Spinal cord (tissue), 9 donors: ENCODE measurements at regions not wholly inside any gene's neighbourhood (a gene's known extent, or its start where the extent isn't known, plus 50 kb on each side); places are given as distances from the start of the nearest gene placed in this dataset.

Experiments
- DNase-seq, 6 donors: peaks; one replicate each; pipeline versions ENCODE4 v3.0.0 to v3.0.0-alpha.2; 2013 to 2015; ENCODE audit warnings: low spot score in 6 of 6, low read depth in 4 of 6
- H3K27ac ChIP-seq: one replicate; pipeline ENCODE4 v1.5.1; 2013; ENCODE audit warnings: low read depth, low read length, control low read depth
- H3K27me3 ChIP-seq: one replicate; pipeline ENCODE4 v1.6.1; 2013; ENCODE audit warnings: low read length; ENCODE audit not compliant: control insufficient read depth, insufficient read depth
- H3K36me3 ChIP-seq: one replicate; pipeline ENCODE4 v1.6.1; 2013; ENCODE audit warnings: low read length; ENCODE audit not compliant: control insufficient read depth, insufficient read depth
- H3K4me1 ChIP-seq: one replicate; pipeline ENCODE4 v1.6.1; 2013; ENCODE audit warnings: low read length; ENCODE audit not compliant: control insufficient read depth, insufficient read depth
- H3K4me3 ChIP-seq: one replicate; pipeline ENCODE4 v1.5.1; 2013; ENCODE audit warnings: low read depth, low read length, control low read depth
- H3K9me3 ChIP-seq: one replicate; pipeline ENCODE4 v1.6.1; 2013; ENCODE audit warnings: low read length; ENCODE audit not compliant: control insufficient read depth, insufficient read depth
- WGBS: methylation state at CpG from one replicate; pipeline ENCODE4 v1.1.5; 2013; ENCODE audit warnings: missing lambda C conversion rate; ENCODE audit not compliant: insufficient coverage; 5-methylcytosine and 5-hydroxymethylcytosine counted together
- donor health status: healthy.

- no peaks in the 10 kb centered on the region for H3K27me3 ChIP-seq
- peak in 1 of 6 donors; percentile 66 for DNase-seq
- H3K9me3 ChIP-seq, result no peaks in the 10 kb centered on the region
- no peak overlapping the region for H3K27ac ChIP-seq
- no peaks in the 10 kb centered on the region for H3K36me3 ChIP-seq
- H3K4me1 ChIP-seq, result no peaks in the 10 kb centered on the region
- H3K4me3 ChIP-seq, result no peak overlapping the region
- 100% methylated on average over 1 of the region's 4 CpGs for WGBS
These were observed 152.6 kb upstream of the EPHA3 start for GRCh38 chr3:88954853-88955252.

- DNase-seq, result peak in 1 of 6 donors; percentile 69
- H3K36me3 ChIP-seq, result no peaks in the 10 kb centered on the region
- H3K4me1 ChIP-seq, result no peaks in the 10 kb centered on the region
- H3K27me3 ChIP-seq, result no peaks in the 10 kb centered on the region
- no peaks in the 10 kb centered on the region for H3K9me3 ChIP-seq
- no peak overlapping the region for H3K27ac ChIP-seq
- WGBS, result 90% methylated on average over 3 of the region's 8 CpGs
- no peak overlapping the region for H3K4me3 ChIP-seq
These were observed 152.1 kb upstream of the EPHA3 start for GRCh38 chr3:88955274-88955673.

GRCh38 chr3:88957711-88958439, 149.5 kb upstream of the EPHA3 start:
- H3K36me3 ChIP-seq, result no peaks in the 10 kb centered on the region
- H3K4me1 ChIP-seq, result no peaks in the 10 kb centered on the region
- no peak overlapping the region for H3K4me3 ChIP-seq
- peak in 1 of 6 donors; percentile 56 for DNase-seq
- WGBS, result no CpG with 5 or more reads among the region's 1 CpG
- no peaks in the 10 kb centered on the region for H3K9me3 ChIP-seq
- no peak overlapping the region for H3K27ac ChIP-seq
- H3K27me3 ChIP-seq, result no peaks in the 10 kb centered on the region

- no CpG with 5 or more reads among the region's 3 CpGs for WGBS
- no peak overlapping the region for H3K27ac ChIP-seq
- no peak overlapping the region for H3K4me3 ChIP-seq
- no peaks in the 10 kb centered on the region for H3K9me3 ChIP-seq
- no peak for DNase-seq
- H3K4me1 ChIP-seq, result no peaks in the 10 kb centered on the region
- no peaks in the 10 kb centered on the region for H3K27me3 ChIP-seq
- no peaks in the 10 kb centered on the region for H3K36me3 ChIP-seq
These were observed 147.4 kb upstream of the EPHA3 start for GRCh38 chr3:88960019-88960418.

GRCh38 chr3:88963003-88963402, 144.4 kb upstream of the EPHA3 start:
- Histone ChIP-seq H3K9me3 (no peaks in the 10 kb centered on the region), H3K27ac (no peak overlapping the region), H3K36me3 (no peaks in the 10 kb centered on the region), H3K4me1 (no peaks in the 10 kb centered on the region), H3K4me3 (no peak overlapping the region), H3K27me3 (no peaks in the 10 kb centered on the region)
- no peak for DNase-seq

- H3K4me3 ChIP-seq, result no peak overlapping the region
- no peaks in the 10 kb centered on the region for H3K27me3 ChIP-seq
- no peaks in the 10 kb centered on the region for H3K4me1 ChIP-seq
- no peaks in the 10 kb centered on the region for H3K36me3 ChIP-seq
- 40% methylated on average over 1 of the region's 3 CpGs for WGBS
- no peak overlapping the region for H3K27ac ChIP-seq
- no peaks in the 10 kb centered on the region for H3K9me3 ChIP-seq
- DNase-seq, result peak in 1 of 6 donors; percentile 19
These were observed 127.7 kb upstream of the EPHA3 start for GRCh38 chr3:88979760-88980159.

- Histone ChIP-seq H3K4me3 (no peak overlapping the region), H3K27ac (no peak overlapping the region), H3K4me1 (no peaks in the 10 kb centered on the region), H3K27me3 (no peaks in the 10 kb centered on the region), H3K9me3 (no peaks in the 10 kb centered on the region), H3K36me3 (no peaks in the 10 kb centered on the region)
- no CpG with 5 or more reads among the region's 1 CpG for WGBS
- DNase-seq, result no peak
These were observed 124.0 kb upstream of the EPHA3 start for GRCh38 chr3:88983458-88983857.

GRCh38 chr3:88984256-88984655, 123.2 kb upstream of the EPHA3 start:
- DNase-seq, result no peak
- Histone ChIP-seq H3K27me3 (no peaks in the 10 kb centered on the region), H3K9me3 (no peaks in the 10 kb centered on the region), H3K4me1 (no peaks in the 10 kb centered on the region), H3K36me3 (no peaks in the 10 kb centered on the region), H3K4me3 (no peak overlapping the region), H3K27ac (no peak overlapping the region)
- WGBS, result 100% methylated on average over 2 of the region's 2 CpGs

GRCh38 chr3:88984832-88985231, 122.6 kb upstream of the EPHA3 start:
- Histone ChIP-seq H3K4me3 (no peak overlapping the region), H3K9me3 (no peaks in the 10 kb centered on the region), H3K36me3 (no peaks in the 10 kb centered on the region), H3K4me1 (no peaks in the 10 kb centered on the region), H3K27me3 (no peaks in the 10 kb centered on the region), H3K27ac (no peak overlapping the region)
- DNase-seq, result no peak
- WGBS, result no CpG with 5 or more reads among the region's 2 CpGs

- peak in 1 of 6 donors; percentile 3 for DNase-seq
- WGBS, result no CpG with 5 or more reads among the region's 1 CpG
- no peak overlapping the region for H3K4me3 ChIP-seq
- H3K9me3 ChIP-seq, result no peaks in the 10 kb centered on the region
- no peaks in the 10 kb centered on the region for H3K4me1 ChIP-seq
- no peaks in the 10 kb centered on the region for H3K27me3 ChIP-seq
- no peak overlapping the region for H3K27ac ChIP-seq
- H3K36me3 ChIP-seq, result no peaks in the 10 kb centered on the region
These were observed 121.9 kb upstream of the EPHA3 start for GRCh38 chr3:88985491-88985890.
